ENCODE measurements at regions not wholly inside any gene's neighbourhood (a gene's known extent, or its start where the extent isn't known, plus 50 kb on each side); places are given as distances from the start of the nearest gene placed in this dataset.

- DNase-seq, result no peak
- no peaks in the 10 kb centered on the region for H3K36me3 ChIP-seq (ENCODE audit: insufficient read depth in 1 of 2, low read depth in 1 of 2)
- no peaks in the 10 kb centered on the region for H3K27me3 ChIP-seq (ENCODE audit: insufficient read depth in 3 of 3, low read length in 2 of 3)
- no peak overlapping the region for H3K27ac ChIP-seq
- intact Hi-C loops (cut with DNase I), result no loop called here
- TF ChIP-seq, protein P1, sequence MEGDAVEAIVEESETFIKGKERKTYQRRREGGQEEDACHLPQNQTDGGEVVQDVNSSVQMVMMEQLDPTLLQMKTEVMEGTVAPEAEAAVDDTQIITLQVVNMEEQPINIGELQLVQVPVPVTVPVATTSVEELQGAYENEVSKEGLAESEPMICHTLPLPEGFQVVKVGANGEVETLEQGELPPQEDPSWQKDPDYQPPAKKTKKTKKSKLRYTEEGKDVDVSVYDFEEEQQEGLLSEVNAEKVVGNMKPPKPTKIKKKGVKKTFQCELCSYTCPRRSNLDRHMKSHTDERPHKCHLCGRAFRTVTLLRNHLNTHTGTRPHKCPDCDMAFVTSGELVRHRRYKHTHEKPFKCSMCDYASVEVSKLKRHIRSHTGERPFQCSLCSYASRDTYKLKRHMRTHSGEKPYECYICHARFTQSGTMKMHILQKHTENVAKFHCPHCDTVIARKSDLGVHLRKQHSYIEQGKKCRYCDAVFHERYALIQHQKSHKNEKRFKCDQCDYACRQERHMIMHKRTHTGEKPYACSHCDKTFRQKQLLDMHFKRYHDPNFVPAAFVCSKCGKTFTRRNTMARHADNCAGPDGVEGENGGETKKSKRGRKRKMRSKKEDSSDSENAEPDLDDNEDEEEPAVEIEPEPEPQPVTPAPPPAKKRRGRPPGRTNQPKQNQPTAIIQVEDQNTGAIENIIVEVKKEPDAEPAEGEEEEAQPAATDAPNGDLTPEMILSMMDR (IDR thresholded peaks at IDR 0.05), result no peak
- H3K4me3 ChIP-seq, result no peak overlapping the region
- peaks cover 23% of the 10 kb centered on the region for H3K9me3 ChIP-seq
- H3K4me1 ChIP-seq, result peaks cover 14% of the 10 kb centered on the region
- no peak for ATAC-seq
Measured at GRCh38 chr2:129267559-129267958, 711.9 kb upstream of the RAB6C start.

DNA sequence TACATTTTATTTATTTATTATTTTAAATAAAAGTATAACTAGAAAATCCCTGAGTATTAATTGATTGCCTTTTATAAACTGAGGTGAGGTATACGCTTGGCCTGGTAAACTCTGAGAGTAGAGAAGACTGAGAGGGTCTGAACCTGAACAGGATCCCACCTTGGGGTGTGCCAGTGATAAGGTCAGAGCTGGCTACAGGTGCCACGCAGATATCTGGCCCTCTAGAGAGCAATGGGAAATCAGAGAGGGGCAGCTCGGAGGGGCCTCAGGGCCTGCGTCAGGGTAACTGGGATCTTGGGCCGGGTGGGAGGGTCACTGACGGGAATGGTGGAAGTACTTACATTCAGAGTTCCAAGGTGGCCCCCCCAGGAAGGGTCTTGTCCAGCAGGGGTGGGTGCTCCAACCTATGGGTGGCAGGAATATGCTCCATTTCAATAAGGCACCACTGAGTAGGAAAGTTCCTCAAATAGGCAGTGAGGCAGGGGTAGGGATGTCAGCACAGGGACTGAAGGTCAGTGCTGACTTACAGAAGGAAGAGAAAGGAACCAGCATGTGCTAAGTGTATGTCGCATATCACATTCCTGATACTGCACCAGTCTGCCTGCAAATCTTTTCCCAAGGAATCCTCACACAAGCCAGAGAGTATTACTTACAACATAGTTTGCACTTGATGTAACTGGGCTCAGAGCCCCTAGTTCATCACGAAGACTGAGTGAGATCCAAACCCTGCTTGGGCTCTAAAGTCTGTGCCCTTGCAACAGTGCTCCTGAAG lies 706.0 kb upstream of the RAB6C start:
- intact Hi-C loops (cut with DNase I), result no loop called here

GRCh38 chr2:129274038-129274415 lies 705.4 kb upstream of the RAB6C start:
- intact Hi-C loops (cut with DNase I), result no loop called here
- H3K27me3 ChIP-seq (ENCODE audit: insufficient read depth in 3 of 3, low read length in 2 of 3), result no peaks in the 10 kb centered on the region
- DNase-seq (no peak), ATAC-seq (peak; percentile 60 to 70 (median 64))
- WGBS, 3 donors, result 30 to 65% (median 47%) methylated on average over 2 of the region's 2 CpGs
- H3K4me1 ChIP-seq, result peaks cover 13% of the 10 kb centered on the region
- peaks cover 10% of the 10 kb centered on the region for H3K9me3 ChIP-seq
- peak overlapping the region; percentile 65 for H3K4me3 ChIP-seq
- H3K36me3 ChIP-seq (ENCODE audit: insufficient read depth in 1 of 2, low read depth in 1 of 2), result no peaks in the 10 kb centered on the region
- TF ChIP-seq, protein P1 (IDR thresholded peaks at IDR 0.05), result no peak
- peak overlapping the region; percentile 76 for H3K27ac ChIP-seq

More for the DNA sequence above, 706.0 kb upstream of the RAB6C start:
- ATAC-seq (peak; percentile 89 to 92 (median 90)), DNase-seq (no peak)
- Histone ChIP-seq H3K4me1 (peaks cover 13% of the 10 kb centered on the region), H3K27ac (peak overlapping the region; percentile 76), H3K27me3 (ENCODE audit: insufficient read depth in 3 of 3, low read length in 2 of 3) (no peaks in the 10 kb centered on the region), H3K36me3 (ENCODE audit: insufficient read depth in 1 of 2, low read depth in 1 of 2) (no peaks in the 10 kb centered on the region), H3K9me3 (peaks cover 11% of the 10 kb centered on the region), H3K4me3 (peak overlapping the region; percentile 65)
- TF ChIP-seq, protein P1 (IDR thresholded peaks at IDR 0.05), result no peak
- 56 to 71% (median 70%) methylated on average over 7 to 8 of the region's 8 CpGs for WGBS, 3 donors

DNA sequence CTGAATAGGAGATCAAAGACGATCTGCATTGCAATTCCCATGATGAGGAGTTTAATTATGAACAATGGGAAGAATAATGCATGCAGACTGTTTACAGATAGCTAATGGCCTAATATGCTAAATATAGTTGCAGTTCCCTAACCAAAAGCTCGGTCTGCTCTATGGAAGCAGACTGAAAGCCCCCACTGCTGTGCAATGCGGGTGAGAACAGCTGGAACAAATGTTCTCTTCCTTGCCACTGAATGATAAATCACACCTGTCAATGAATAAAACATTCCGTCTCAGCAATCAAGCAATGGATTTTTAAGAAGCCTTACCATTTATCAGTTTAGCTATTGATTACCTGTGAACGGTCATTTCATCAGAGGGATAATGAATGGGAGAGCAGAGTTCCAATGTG lies 704.5 kb upstream of the RAB6C start:
- peaks cover 5% of the 10 kb centered on the region for H3K9me3 ChIP-seq
- TF ChIP-seq, protein P1 (IDR thresholded peaks at IDR 0.05), result no peak
- intact Hi-C loops (cut with DNase I), result no loop called here
- no peak overlapping the region for H3K4me3 ChIP-seq
- WGBS, 3 donors, result 27 to 42% (median 27%) methylated on average over 5 of the region's 5 CpGs
- peak in 2 of 4 donors; percentile 25 to 28 for ATAC-seq
- no peak for DNase-seq
- no peaks in the 10 kb centered on the region for H3K36me3 ChIP-seq (ENCODE audit: insufficient read depth in 1 of 2, low read depth in 1 of 2)
- no peaks in the 10 kb centered on the region for H3K27me3 ChIP-seq (ENCODE audit: insufficient read depth in 3 of 3, low read length in 2 of 3)
- peaks cover 13% of the 10 kb centered on the region for H3K4me1 ChIP-seq
- H3K27ac ChIP-seq, result no peak overlapping the region

DNA sequence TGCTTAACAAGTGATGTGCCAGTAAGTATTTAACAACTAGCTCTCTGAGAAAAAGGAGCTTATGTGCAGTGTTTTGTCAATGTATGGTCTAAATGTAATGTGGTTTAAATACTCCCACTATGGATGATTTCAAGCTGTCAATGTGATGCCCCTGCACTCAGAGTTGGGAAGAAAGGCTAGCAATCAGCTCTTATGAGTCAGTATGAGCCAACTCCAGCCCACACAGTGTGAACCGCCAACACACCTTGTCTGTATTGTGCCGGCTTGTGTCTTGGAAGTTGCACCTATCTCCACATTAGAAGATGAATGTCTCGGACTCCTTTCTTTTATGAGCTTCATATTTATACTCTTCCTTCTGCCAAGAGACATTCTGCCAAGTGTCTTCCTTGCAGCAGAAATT lies 703.8 kb upstream of the RAB6C start:
- H3K27ac ChIP-seq, result no peak overlapping the region
- intact Hi-C loops (cut with DNase I), result no loop called here
- H3K9me3 ChIP-seq, result peaks cover under 1% of the 10 kb centered on the region
- no peaks in the 10 kb centered on the region for H3K36me3 ChIP-seq (ENCODE audit: insufficient read depth in 1 of 2, low read depth in 1 of 2)
- H3K27me3 ChIP-seq (ENCODE audit: insufficient read depth in 3 of 3, low read length in 2 of 3), result no peaks in the 10 kb centered on the region
- ATAC-seq, result no peak
- no peak for DNase-seq
- 86 to 88% (median 87%) methylated on average over 3 of the region's 3 CpGs for WGBS, 3 donors
- no peak overlapping the region for H3K4me3 ChIP-seq
- peaks cover 13% of the 10 kb centered on the region for H3K4me1 ChIP-seq
- TF ChIP-seq, protein P1 (IDR thresholded peaks at IDR 0.05), result no peak

Data from psoas muscle (tissue), 7 donors.